ENCODE measurements at regions not wholly inside any gene's neighbourhood (a gene's known extent, or its start where the extent isn't known, plus 50 kb on each side); places are given as distances from the start of the nearest gene placed in this dataset.
A peak's percentile ranks its signal among the peaks of the same experiment; 100 is the strongest.

GRCh38 chr12:28966046-28966780, 182.9 kb upstream of the FAR2 start:
- Mint-ChIP-seq H3K4me3 (no peak overlapping the region), H3K36me3 (no peaks in the 10 kb centered on the region), H3K4me1 (no peaks in the 10 kb centered on the region), H3K27ac (no peak overlapping the region), H3K9me3 (no peaks in the 10 kb centered on the region)
- DNase-seq (ENCODE audit: low spot score in 2 of 2) (no peak), ATAC-seq (no peak)

GRCh38 chr12:28967426-28967825, 181.7 kb upstream of the FAR2 start:
- Mint-ChIP-seq H3K4me3 (no peak overlapping the region), H3K4me1 (no peaks in the 10 kb centered on the region), H3K9me3 (no peaks in the 10 kb centered on the region), H3K36me3 (no peaks in the 10 kb centered on the region), H3K27ac (no peak overlapping the region)
- no peak for DNase-seq (ENCODE audit: low spot score in 2 of 2)
- peak; percentile 19 for ATAC-seq

- no peaks in the 10 kb centered on the region for H3K9me3 Mint-ChIP-seq
- no peak for ATAC-seq
Measured at GRCh38 chr12:28973491-28973890, 175.6 kb upstream of the FAR2 start.

GRCh38 chr12:28974166-28974565, 174.9 kb upstream of the FAR2 start:
- no peak for DNase-seq (ENCODE audit: low spot score in 2 of 2)
- Mint-ChIP-seq H3K4me3 (no peak overlapping the region), H3K36me3 (no peaks in the 10 kb centered on the region)

More at GRCh38 chr12:28973491-28973890, 175.6 kb upstream of the FAR2 start:
- H3K27ac Mint-ChIP-seq = no peak overlapping the region
- no peaks in the 10 kb centered on the region for H3K36me3 Mint-ChIP-seq
- no peak for DNase-seq (ENCODE audit: low spot score in 2 of 2)
- H3K4me1 Mint-ChIP-seq = no peaks in the 10 kb centered on the region
- no peak overlapping the region for H3K4me3 Mint-ChIP-seq

GRCh38 chr12:28974883-28975282, 174.2 kb upstream of the FAR2 start:
- Mint-ChIP-seq H3K4me3 (no peak overlapping the region), H3K36me3 (no peaks in the 10 kb centered on the region), H3K9me3 (no peaks in the 10 kb centered on the region), H3K27ac (no peak overlapping the region), H3K4me1 (no peaks in the 10 kb centered on the region)
- DNase-seq (ENCODE audit: low spot score in 2 of 2) (no peak), ATAC-seq (no peak)

More at GRCh38 chr12:28974166-28974565, 174.9 kb upstream of the FAR2 start:
- H3K27ac Mint-ChIP-seq = no peak overlapping the region
- no peak for ATAC-seq
- H3K4me1 Mint-ChIP-seq = no peaks in the 10 kb centered on the region
- no peaks in the 10 kb centered on the region for H3K9me3 Mint-ChIP-seq

GRCh38 chr12:28975564-28976340, 173.3 kb upstream of the FAR2 start:
- Mint-ChIP-seq H3K9me3 (no peaks in the 10 kb centered on the region), H3K4me1 (no peaks in the 10 kb centered on the region), H3K36me3 (no peaks in the 10 kb centered on the region), H3K4me3 (no peak overlapping the region), H3K27ac (no peak overlapping the region)
- ATAC-seq (no peak), DNase-seq (ENCODE audit: low spot score in 2 of 2) (no peak)

- DNase-seq (ENCODE audit: low spot score in 2 of 2) = no peak
- Mint-ChIP-seq H3K4me1 (no peaks in the 10 kb centered on the region), H3K27ac (no peak overlapping the region), H3K36me3 (no peaks in the 10 kb centered on the region), H3K4me3 (no peak overlapping the region), H3K9me3 (no peaks in the 10 kb centered on the region)
- no peak for ATAC-seq
Measured at GRCh38 chr12:28980436-28980835, 168.6 kb upstream of the FAR2 start.

- H3K27ac Mint-ChIP-seq = no peak overlapping the region
Measured at GRCh38 chr12:28987538-28988324, 161.3 kb upstream of the FAR2 start.

GRCh38 chr12:28988325-28988704, 160.8 kb upstream of the FAR2 start:
- Mint-ChIP-seq H3K9me3 (no peaks in the 10 kb centered on the region), H3K4me1 (no peaks in the 10 kb centered on the region), H3K27ac (no peak overlapping the region), H3K36me3 (no peaks in the 10 kb centered on the region), H3K4me3 (no peak overlapping the region)
- no peak for DNase-seq (ENCODE audit: low spot score in 2 of 2)
- no peak for ATAC-seq

More at GRCh38 chr12:28987538-28988324, 161.3 kb upstream of the FAR2 start:
- DNase-seq (ENCODE audit: low spot score in 2 of 2) (no peak), ATAC-seq (no peak)
- Mint-ChIP-seq H3K4me3 (no peak overlapping the region), H3K36me3 (no peaks in the 10 kb centered on the region), H3K9me3 (no peaks in the 10 kb centered on the region), H3K4me1 (no peaks in the 10 kb centered on the region)

- Mint-ChIP-seq H3K4me3 (no peak overlapping the region), H3K9me3 (no peaks in the 10 kb centered on the region), H3K4me1 (no peaks in the 10 kb centered on the region), H3K27ac (no peak overlapping the region), H3K36me3 (no peaks in the 10 kb centered on the region)
- ATAC-seq (no peak), DNase-seq (ENCODE audit: low spot score in 2 of 2) (no peak)
Measured at GRCh38 chr12:28991626-28992025, 157.5 kb upstream of the FAR2 start.

- no peak overlapping the region for H3K4me3 Mint-ChIP-seq
- H3K36me3 Mint-ChIP-seq = no peaks in the 10 kb centered on the region
- no peaks in the 10 kb centered on the region for H3K9me3 Mint-ChIP-seq
- no peak for DNase-seq (ENCODE audit: low spot score in 2 of 2)
- peak; percentile 31 for ATAC-seq
- H3K27ac Mint-ChIP-seq = no peak overlapping the region
- no peaks in the 10 kb centered on the region for H3K4me1 Mint-ChIP-seq
Measured at GRCh38 chr12:28993720-28994119, 155.4 kb upstream of the FAR2 start.

- H3K27ac Mint-ChIP-seq = no peak overlapping the region
- ATAC-seq (no peak), DNase-seq (ENCODE audit: low spot score in 2 of 2) (no peak)
- H3K4me1 Mint-ChIP-seq = no peaks in the 10 kb centered on the region
- H3K36me3 Mint-ChIP-seq = no peaks in the 10 kb centered on the region
- no peaks in the 10 kb centered on the region for H3K9me3 Mint-ChIP-seq
- no peak overlapping the region for H3K4me3 Mint-ChIP-seq
Measured at GRCh38 chr12:28994179-28994715, 154.8 kb upstream of the FAR2 start.

- H3K4me3 Mint-ChIP-seq = no peak overlapping the region
- DNase-seq (ENCODE audit: low spot score in 2 of 2) (no peak), ATAC-seq (no peak)
- H3K36me3 Mint-ChIP-seq = no peaks in the 10 kb centered on the region
- no peaks in the 10 kb centered on the region for H3K4me1 Mint-ChIP-seq
- no peaks in the 10 kb centered on the region for H3K9me3 Mint-ChIP-seq
- no peak overlapping the region for H3K27ac Mint-ChIP-seq
Measured at GRCh38 chr12:28996688-28997087, 152.4 kb upstream of the FAR2 start.

- Mint-ChIP-seq H3K36me3 (no peaks in the 10 kb centered on the region), H3K27ac (no peak overlapping the region), H3K4me3 (no peak overlapping the region), H3K4me1 (no peaks in the 10 kb centered on the region), H3K9me3 (no peaks in the 10 kb centered on the region)
- ATAC-seq = peak; percentile 62
- no peak for DNase-seq (ENCODE audit: low spot score in 2 of 2)
Measured at GRCh38 chr12:28998662-28999120, 150.4 kb upstream of the FAR2 start.

All from stimulated activated effector memory CD8-positive, alpha-beta T cell treated with anti-CD3 and anti-CD28 coated beads, Interleukin-12 subunit alpha, Interleukin-12 subunit beta, amount 100 ng/mL, for 72 hours (primary cell).